ENCODE measurements at regions not wholly inside any gene's neighbourhood (a gene's known extent, or its start where the extent isn't known, plus 50 kb on each side); places are given as distances from the start of the nearest gene placed in this dataset.

GRCh38 chr10:23899166-23899565 lies 309.8 kb upstream of the KIAA1217 start:
- no peak for TF ChIP-seq CTCF (conservative IDR thresholded peaks at IDR 0.05)
- TF ChIP-seq ZFX (IDR thresholded peaks at IDR 0.05) = no peak

Data from C4-2B (cell line).